ENCODE measurements at regions not wholly inside any gene's neighbourhood (a gene's known extent, or its start where the extent isn't known, plus 50 kb on each side); places are given as distances from the start of the nearest gene placed in this dataset.
"Not testable (repeated sequence)": the region's sequence is repeated elsewhere in the genome, so short reads cannot be mapped to it uniquely, and the experiment has no call there.

- DNase-seq, result no peak
These were observed 174.4 kb upstream of the ATP6AP2 start for GRCh38 chrX:40406330-40406859.

GRCh38 chrX:40405399-40405798 is 175.4 kb upstream of the ATP6AP2 start:
- DNase-seq, result no peak

GRCh38 chrX:40403757-40404156 is 177.0 kb upstream of the ATP6AP2 start:
- DNase-seq, result peak; percentile 2

GRCh38 chrX:40402831-40403533 is 177.8 kb upstream of the ATP6AP2 start:
- no peak for DNase-seq

DNA sequence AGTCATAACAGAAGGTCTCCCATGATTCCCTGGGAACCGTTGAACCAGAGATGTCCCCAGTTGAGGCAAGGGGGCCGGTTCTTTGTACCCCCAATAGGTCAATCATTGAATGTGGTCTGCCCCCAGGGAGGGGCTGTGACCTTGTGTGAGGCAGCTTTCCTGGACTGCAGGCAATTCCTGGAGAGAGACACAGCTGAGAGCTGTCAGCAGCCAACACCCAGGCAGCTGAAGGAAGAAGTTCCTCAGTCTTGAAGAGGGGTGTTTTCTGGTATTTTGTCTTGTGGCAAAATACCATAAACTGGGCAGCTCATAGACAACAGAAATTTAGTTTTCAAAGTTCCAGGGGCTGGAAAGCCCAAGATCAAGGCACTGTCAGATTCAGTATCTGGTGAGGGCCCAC is 185.7 kb upstream of the ATP6AP2 start:
- DNase-seq, result no peak

- no peak for DNase-seq
These were observed 186.5 kb upstream of the ATP6AP2 start for GRCh38 chrX:40394302-40394701.

- DNase-seq, result no peak
These were observed 188.2 kb upstream of the ATP6AP2 start for GRCh38 chrX:40392599-40392998.

GRCh38 chrX:40391662-40392061 is 189.1 kb upstream of the ATP6AP2 start:
- no peak for DNase-seq

DNA sequence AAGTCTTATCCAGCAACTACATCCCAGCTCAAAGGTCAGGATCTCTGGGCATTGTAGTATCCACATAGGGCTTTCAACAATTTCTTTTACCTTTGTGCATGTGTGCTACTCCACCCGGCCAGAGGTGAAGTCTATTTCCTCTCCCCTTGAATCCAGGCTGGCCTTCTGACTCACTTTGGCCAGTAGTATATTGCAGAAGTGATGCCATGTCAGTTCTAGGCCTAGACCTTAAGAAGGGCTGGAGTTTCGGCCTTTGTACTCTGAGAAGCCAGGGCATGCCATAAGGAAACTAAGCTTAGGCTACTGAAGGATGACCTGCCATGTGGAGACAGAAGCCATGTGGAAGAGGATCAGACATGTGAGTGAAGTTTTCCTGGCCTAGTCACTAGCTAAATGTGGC is 191.2 kb upstream of the ATP6AP2 start:
- no peak for DNase-seq

DNA sequence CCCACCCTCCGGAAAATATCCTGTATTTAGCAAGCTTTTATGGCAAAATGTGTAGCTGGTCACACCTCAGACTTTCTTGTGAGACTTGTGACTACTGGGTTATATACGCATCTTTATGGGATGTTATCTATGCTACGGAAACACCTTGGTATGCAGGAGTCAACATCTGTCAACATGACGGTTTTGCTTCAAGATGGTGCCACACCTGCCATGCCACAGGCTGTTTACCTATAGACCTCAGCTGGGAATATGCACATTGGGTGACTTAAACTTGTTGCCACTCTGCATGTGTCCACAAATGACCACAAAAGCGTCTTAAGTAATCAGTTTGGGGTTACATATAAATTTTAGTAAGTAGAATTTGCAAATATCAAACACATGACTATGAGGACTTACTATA is 192.3 kb upstream of the ATP6AP2 start:
- DNase-seq, result no peak

DNA sequence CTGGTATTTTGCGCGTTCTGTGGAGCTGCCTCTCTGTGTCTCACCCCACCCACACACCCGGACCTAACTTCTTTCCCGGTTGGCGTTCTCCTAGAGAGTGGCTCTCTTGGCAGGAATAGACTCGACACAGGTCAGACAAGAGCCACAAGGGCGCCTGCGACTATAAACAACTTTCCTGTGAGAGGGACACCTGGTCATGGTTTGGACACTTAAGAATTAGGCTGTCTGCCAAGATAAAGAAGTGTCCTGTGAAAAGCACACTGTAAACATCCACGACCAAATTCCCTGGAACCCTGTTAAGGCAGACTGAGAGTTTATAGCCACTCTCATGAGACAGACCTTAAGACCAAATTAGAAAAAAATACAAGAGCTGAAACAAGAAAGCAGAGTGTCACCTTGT is 192.9 kb upstream of the ATP6AP2 start:
- not testable (repeated sequence) for DNase-seq

- DNase-seq, result not testable (repeated sequence)
These were observed 193.5 kb upstream of the ATP6AP2 start for GRCh38 chrX:40387311-40387710.

- no peak for DNase-seq
These were observed 195.1 kb upstream of the ATP6AP2 start for GRCh38 chrX:40385682-40386081.

- no peak for DNase-seq
These were observed 195.5 kb upstream of the ATP6AP2 start for GRCh38 chrX:40385256-40385655.

- no peak for DNase-seq
These were observed 196.8 kb upstream of the ATP6AP2 start for GRCh38 chrX:40383969-40384368.

DNA sequence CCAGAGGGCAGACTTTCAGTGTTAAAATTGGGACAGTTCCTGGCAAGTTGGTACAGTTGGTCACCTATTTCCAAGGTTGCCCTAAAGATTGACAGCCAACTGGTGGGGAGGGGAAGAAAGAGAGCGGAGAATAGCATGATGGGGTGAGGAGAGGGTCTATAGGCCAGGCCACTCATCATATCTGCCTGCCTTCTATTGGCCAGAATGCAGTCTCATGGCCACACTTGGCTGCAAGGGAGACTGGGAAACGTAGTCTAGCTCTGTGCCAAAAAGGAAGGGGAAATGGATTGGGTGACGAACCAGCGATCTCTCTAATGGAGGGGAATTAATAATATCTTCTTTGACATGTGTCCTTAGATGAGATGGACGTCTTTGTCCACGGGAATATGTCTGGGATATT is 197.4 kb upstream of the ATP6AP2 start:
- DNase-seq, result no peak

DNA sequence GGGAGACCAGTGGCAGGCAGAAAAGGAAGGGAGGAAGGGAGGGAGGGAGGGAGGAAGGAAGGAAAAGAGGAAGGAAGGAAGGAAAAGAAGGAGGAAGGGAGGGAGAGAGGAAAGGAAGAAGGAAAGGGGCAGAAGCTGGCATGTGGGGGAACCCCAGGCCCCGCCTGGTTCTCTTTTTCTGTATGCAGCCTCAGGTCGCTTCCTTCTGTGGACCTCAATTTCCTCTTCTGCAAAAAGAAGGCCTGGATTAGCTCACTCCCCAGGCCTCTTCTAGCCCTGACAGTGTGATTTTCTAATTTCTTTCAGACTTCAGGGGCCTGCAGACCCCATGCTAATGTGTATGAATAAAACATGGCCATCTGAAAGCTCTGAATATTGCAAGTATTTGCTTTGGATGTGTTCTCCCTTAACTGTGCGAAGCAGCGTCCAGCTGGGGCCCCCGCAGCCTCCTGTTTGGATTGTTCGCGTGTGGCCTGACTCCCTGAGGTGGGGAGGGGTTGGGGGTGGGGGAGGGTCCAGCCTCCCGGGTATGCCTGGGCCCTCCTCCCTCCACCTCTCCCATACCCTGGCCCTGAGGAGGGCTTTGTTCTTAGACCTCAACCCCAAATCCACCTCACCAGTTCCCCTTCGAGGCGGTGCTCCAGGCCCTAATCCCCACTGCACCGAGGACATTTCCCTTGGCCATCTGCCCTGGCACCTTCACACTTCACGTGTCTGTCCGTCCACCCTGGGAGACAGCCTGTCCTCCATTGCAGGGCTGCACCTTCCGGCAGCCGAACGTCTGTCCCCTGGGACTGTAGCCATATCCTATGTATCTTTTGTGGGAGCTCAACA is 199.9 kb upstream of the ATP6AP2 start:
- DNase-seq, result no peak

GRCh38 chrX:40377684-40378083 is 203.1 kb upstream of the ATP6AP2 start:
- no peak for DNase-seq

- DNase-seq, result no peak
These were observed 206.3 kb upstream of the ATP6AP2 start for GRCh38 chrX:40374486-40374885.

GRCh38 chrX:40373641-40374040 is 207.1 kb upstream of the ATP6AP2 start:
- no peak for DNase-seq

GRCh38 chrX:40373025-40373424 is 207.7 kb upstream of the ATP6AP2 start:
- no peak for DNase-seq

GRCh38 chrX:40371376-40371775 is 209.4 kb upstream of the ATP6AP2 start:
- DNase-seq, result no peak

GRCh38 chrX:40368611-40369061 is 212.1 kb upstream of the ATP6AP2 start:
- no peak for DNase-seq

- DNase-seq, result no peak
These were observed 214.1 kb upstream of the ATP6AP2 start for GRCh38 chrX:40366661-40367060.
